ENCODE measurements at regions not wholly inside any gene's neighbourhood (a gene's known extent, or its start where the extent isn't known, plus 50 kb on each side); places are given as distances from the start of the nearest gene placed in this dataset.
"Not testable (repeated sequence)": the region's sequence is repeated elsewhere in the genome, so short reads cannot be mapped to it uniquely, and the experiment has no call there.

DNA sequence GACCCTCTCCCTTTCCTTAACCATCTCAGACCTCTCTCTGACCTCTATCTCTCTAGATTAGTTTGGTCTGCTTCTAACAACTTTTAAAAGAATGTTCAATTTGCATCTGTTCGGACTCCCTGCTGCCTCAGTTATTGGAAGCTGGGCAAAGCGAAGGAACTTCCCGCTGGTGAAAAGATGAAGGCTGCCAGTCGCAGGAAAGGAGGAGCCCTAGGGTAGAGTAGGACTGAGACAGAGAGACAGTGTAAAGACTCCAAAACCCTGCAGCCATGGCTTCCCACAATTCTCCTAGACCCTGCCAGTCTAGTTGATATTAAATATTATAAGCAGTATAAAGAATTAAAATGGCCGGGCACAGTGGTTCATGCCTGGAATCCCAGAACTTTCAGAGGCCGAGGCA, 581.8 kb downstream of the EPM2A start:
- Histone ChIP-seq H3K9me3 (ENCODE audit: low read length) (peaks cover 2% of the 10 kb centered on the region), H3K4me3 (ENCODE audit: low read depth in 1 of 2, low read length in 2 of 2) (no peak overlapping the region), H3K4me1 (ENCODE audit: insufficient read depth, low read length) (peaks cover 9% of the 10 kb centered on the region), H3K9ac (ENCODE audit: low read length) (no peak overlapping the region), H3K27me3 (ENCODE audit: control insufficient read depth in 1 of 2, insufficient read depth in 2 of 2, low read length in 2 of 2) (no peaks in the 10 kb centered on the region), H3K27ac (ENCODE audit: low read depth, low read length) (no peak overlapping the region), H3K36me3 (ENCODE audit: insufficient read depth, low read length) (no peaks in the 10 kb centered on the region)

DNA sequence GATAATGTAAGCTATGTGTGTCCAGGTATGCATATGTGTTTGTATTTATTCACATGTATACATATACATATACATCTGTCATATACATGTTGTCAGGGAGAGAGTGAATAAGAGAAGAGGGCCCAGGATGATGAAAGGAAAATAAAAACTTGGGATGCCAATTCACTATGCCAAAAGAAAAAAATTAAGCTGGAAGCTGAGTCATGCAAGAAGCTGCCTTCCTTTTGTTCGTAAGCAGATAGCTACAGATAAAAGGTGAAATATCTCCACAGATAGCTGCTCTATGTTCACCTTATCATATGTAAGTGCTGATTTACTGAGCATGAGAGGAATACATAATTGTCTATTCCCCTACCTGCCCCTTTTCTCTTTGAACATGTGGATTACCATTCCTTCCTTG, 579.9 kb downstream of the EPM2A start:
- H3K4me3 ChIP-seq (ENCODE audit: low read depth in 1 of 2, low read length in 2 of 2), result no peak overlapping the region
- no peaks in the 10 kb centered on the region for H3K36me3 ChIP-seq (ENCODE audit: insufficient read depth, low read length)
- no peak overlapping the region for H3K27ac ChIP-seq (ENCODE audit: low read depth, low read length)
- no peaks in the 10 kb centered on the region for H3K27me3 ChIP-seq (ENCODE audit: control insufficient read depth in 1 of 2, insufficient read depth in 2 of 2, low read length in 2 of 2)
- no peak overlapping the region for H3K9ac ChIP-seq (ENCODE audit: low read length)
- H3K9me3 ChIP-seq (ENCODE audit: low read length), result peaks cover 14% of the 10 kb centered on the region
- peaks cover 1% of the 10 kb centered on the region for H3K4me1 ChIP-seq (ENCODE audit: insufficient read depth, low read length)

- no peaks in the 10 kb centered on the region for H3K4me1 ChIP-seq (ENCODE audit: insufficient read depth, low read length)
- peaks cover 14% of the 10 kb centered on the region for H3K9me3 ChIP-seq (ENCODE audit: low read length)
- no peak overlapping the region for H3K9ac ChIP-seq (ENCODE audit: low read length)
- no peaks in the 10 kb centered on the region for H3K27me3 ChIP-seq (ENCODE audit: control insufficient read depth in 1 of 2, insufficient read depth in 2 of 2, low read length in 2 of 2)
- no peak overlapping the region for H3K4me3 ChIP-seq (ENCODE audit: low read depth in 1 of 2, low read length in 2 of 2)
- no peaks in the 10 kb centered on the region for H3K36me3 ChIP-seq (ENCODE audit: insufficient read depth, low read length)
- H3K27ac ChIP-seq (ENCODE audit: low read depth, low read length), result no peak overlapping the region
Observed at GRCh38 chr6:145155873-145156782, 579.2 kb downstream of the EPM2A start.

DNA sequence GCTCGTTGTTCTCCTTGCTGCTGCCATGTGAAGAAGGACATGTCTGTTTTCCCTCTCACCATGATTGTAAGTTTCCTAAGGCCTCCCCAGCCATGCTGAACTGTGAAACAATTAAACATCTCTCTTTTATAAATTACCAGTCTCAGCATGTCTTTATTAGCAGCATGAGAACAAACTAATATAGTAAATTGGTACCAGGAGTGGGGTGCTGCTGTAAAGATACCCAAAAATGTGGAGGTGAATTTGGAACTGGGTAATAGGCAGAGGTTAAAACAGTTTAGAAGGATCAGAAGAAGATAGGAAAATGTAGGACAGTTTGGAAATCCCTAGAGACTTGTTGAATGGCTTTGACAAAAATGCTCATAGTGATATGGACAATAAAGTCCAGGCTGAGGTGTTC, 576.7 kb downstream of the EPM2A start:
- H3K9me3 ChIP-seq (ENCODE audit: low read length), result peaks cover 14% of the 10 kb centered on the region
- H3K9ac ChIP-seq (ENCODE audit: low read length); H3K27me3 ChIP-seq (ENCODE audit: control insufficient read depth in 1 of 2, insufficient read depth in 2 of 2, low read length in 2 of 2); H3K4me3 ChIP-seq (ENCODE audit: low read depth in 1 of 2, low read length in 2 of 2); H3K4me1 ChIP-seq (ENCODE audit: insufficient read depth, low read length); H3K36me3 ChIP-seq (ENCODE audit: insufficient read depth, low read length); H3K27ac ChIP-seq (ENCODE audit: low read depth, low read length): not testable (repeated sequence)

GRCh38 chr6:145159921-145160320, 575.4 kb downstream of the EPM2A start:
- Histone ChIP-seq H3K9ac (ENCODE audit: low read length) (no peak overlapping the region), H3K36me3 (ENCODE audit: insufficient read depth, low read length) (no peaks in the 10 kb centered on the region), H3K27ac (ENCODE audit: low read depth, low read length) (no peak overlapping the region), H3K9me3 (ENCODE audit: low read length) (peaks cover 14% of the 10 kb centered on the region), H3K27me3 (ENCODE audit: control insufficient read depth in 1 of 2, insufficient read depth in 2 of 2, low read length in 2 of 2) (no peaks in the 10 kb centered on the region), H3K4me3 (ENCODE audit: low read depth in 1 of 2, low read length in 2 of 2) (no peak overlapping the region), H3K4me1 (ENCODE audit: insufficient read depth, low read length) (no peaks in the 10 kb centered on the region)

- no peak overlapping the region for H3K27ac ChIP-seq (ENCODE audit: low read depth, low read length)
- no peaks in the 10 kb centered on the region for H3K27me3 ChIP-seq (ENCODE audit: control insufficient read depth in 1 of 2, insufficient read depth in 2 of 2, low read length in 2 of 2)
Observed at GRCh38 chr6:145161501-145161900, 573.8 kb downstream of the EPM2A start.

GRCh38 chr6:145169726-145170224, 565.5 kb downstream of the EPM2A start:
- Histone ChIP-seq H3K27me3 (ENCODE audit: control insufficient read depth in 1 of 2, insufficient read depth in 2 of 2, low read length in 2 of 2) (no peaks in the 10 kb centered on the region), H3K9ac (ENCODE audit: low read length) (no peak overlapping the region), H3K36me3 (ENCODE audit: insufficient read depth, low read length) (no peaks in the 10 kb centered on the region), H3K9me3 (ENCODE audit: low read length) (no peaks in the 10 kb centered on the region), H3K4me3 (ENCODE audit: low read depth in 1 of 2, low read length in 2 of 2) (no peak overlapping the region), H3K4me1 (ENCODE audit: insufficient read depth, low read length) (no peaks in the 10 kb centered on the region), H3K27ac (ENCODE audit: low read depth, low read length) (no peak overlapping the region)

More at GRCh38 chr6:145161501-145161900, 573.8 kb downstream of the EPM2A start:
- no peaks in the 10 kb centered on the region for H3K4me1 ChIP-seq (ENCODE audit: insufficient read depth, low read length)
- no peak overlapping the region for H3K9ac ChIP-seq (ENCODE audit: low read length)
- no peaks in the 10 kb centered on the region for H3K36me3 ChIP-seq (ENCODE audit: insufficient read depth, low read length)
- no peak overlapping the region for H3K4me3 ChIP-seq (ENCODE audit: low read depth in 1 of 2, low read length in 2 of 2)
- peaks cover 14% of the 10 kb centered on the region for H3K9me3 ChIP-seq (ENCODE audit: low read length)

GRCh38 chr6:145175470-145175869, 559.9 kb downstream of the EPM2A start:
- H3K27ac ChIP-seq (ENCODE audit: low read depth, low read length), result no peak overlapping the region
- no peaks in the 10 kb centered on the region for H3K36me3 ChIP-seq (ENCODE audit: insufficient read depth, low read length)
- no peaks in the 10 kb centered on the region for H3K27me3 ChIP-seq (ENCODE audit: control insufficient read depth in 1 of 2, insufficient read depth in 2 of 2, low read length in 2 of 2)

GRCh38 chr6:145178391-145178790, 556.9 kb downstream of the EPM2A start:
- H3K27ac ChIP-seq (ENCODE audit: low read depth, low read length), result no peak overlapping the region
- H3K4me1 ChIP-seq (ENCODE audit: insufficient read depth, low read length), result no peaks in the 10 kb centered on the region
- H3K4me3 ChIP-seq (ENCODE audit: low read depth in 1 of 2, low read length in 2 of 2), result no peak overlapping the region
- no peak overlapping the region for H3K9ac ChIP-seq (ENCODE audit: low read length)
- no peaks in the 10 kb centered on the region for H3K36me3 ChIP-seq (ENCODE audit: insufficient read depth, low read length)
- H3K27me3 ChIP-seq (ENCODE audit: control insufficient read depth in 1 of 2, insufficient read depth in 2 of 2, low read length in 2 of 2), result no peaks in the 10 kb centered on the region
- H3K9me3 ChIP-seq (ENCODE audit: low read length), result no peaks in the 10 kb centered on the region

More at GRCh38 chr6:145175470-145175869, 559.9 kb downstream of the EPM2A start:
- no peak overlapping the region for H3K4me3 ChIP-seq (ENCODE audit: low read depth in 1 of 2, low read length in 2 of 2)
- no peak overlapping the region for H3K9ac ChIP-seq (ENCODE audit: low read length)
- no peaks in the 10 kb centered on the region for H3K9me3 ChIP-seq (ENCODE audit: low read length)
- H3K4me1 ChIP-seq (ENCODE audit: insufficient read depth, low read length), result no peaks in the 10 kb centered on the region

GRCh38 chr6:145187491-145188206, 547.7 kb downstream of the EPM2A start:
- Histone ChIP-seq H3K27me3 (ENCODE audit: control insufficient read depth in 1 of 2, insufficient read depth in 2 of 2, low read length in 2 of 2) (no peaks in the 10 kb centered on the region), H3K9ac (ENCODE audit: low read length) (no peak overlapping the region), H3K9me3 (ENCODE audit: low read length) (no peaks in the 10 kb centered on the region), H3K27ac (ENCODE audit: low read depth, low read length) (no peak overlapping the region), H3K4me3 (ENCODE audit: low read depth in 1 of 2, low read length in 2 of 2) (no peak overlapping the region), H3K36me3 (ENCODE audit: insufficient read depth, low read length) (no peaks in the 10 kb centered on the region), H3K4me1 (ENCODE audit: insufficient read depth, low read length) (no peaks in the 10 kb centered on the region)

- no peaks in the 10 kb centered on the region for H3K36me3 ChIP-seq (ENCODE audit: insufficient read depth, low read length)
- H3K27me3 ChIP-seq (ENCODE audit: control insufficient read depth in 1 of 2, insufficient read depth in 2 of 2, low read length in 2 of 2), result no peaks in the 10 kb centered on the region
- H3K4me3 ChIP-seq (ENCODE audit: low read depth in 1 of 2, low read length in 2 of 2), result no peak overlapping the region
- no peaks in the 10 kb centered on the region for H3K9me3 ChIP-seq (ENCODE audit: low read length)
- no peak overlapping the region for H3K9ac ChIP-seq (ENCODE audit: low read length)
- H3K4me1 ChIP-seq (ENCODE audit: insufficient read depth, low read length), result no peaks in the 10 kb centered on the region
- no peak overlapping the region for H3K27ac ChIP-seq (ENCODE audit: low read depth, low read length)
Observed at GRCh38 chr6:145189836-145190235, 545.5 kb downstream of the EPM2A start.
